GM18907 (cell line): ENCODE measurements at regions not wholly inside any gene's neighbourhood (a gene's known extent, or its start where the extent isn't known, plus 50 kb on each side); places are given as distances from the start of the nearest gene placed in this dataset.

Experiments
- ATAC-seq: cut with Tn5 transposase; IDR thresholded peaks from one replicate; pipeline ENCODE4 v1.9.1; 2021; ENCODE audit warnings: mild to moderate bottlenecking, moderate library complexity; ENCODE audit not compliant: unreplicated experiment

- ATAC-seq, result no peak
Measured at GRCh38 chr13:76461999-76462398, 424.2 kb downstream of the KCTD12 start.

- no peak for ATAC-seq
Measured at GRCh38 chr13:76461484-76461883, 424.7 kb downstream of the KCTD12 start.

- ATAC-seq, result no peak
Measured at GRCh38 chr13:76459863-76460262, 426.3 kb downstream of the KCTD12 start.

- no peak for ATAC-seq
Measured at GRCh38 chr13:76455960-76456359, 430.2 kb downstream of the KCTD12 start.

- ATAC-seq, result no peak
Measured at GRCh38 chr13:76454991-76455390, 431.2 kb downstream of the KCTD12 start.

GRCh38 chr13:76449716-76450115 is 436.5 kb downstream of the KCTD12 start:
- ATAC-seq, result no peak

GRCh38 chr13:76446191-76446590 is 440.0 kb downstream of the KCTD12 start:
- ATAC-seq, result no peak

- ATAC-seq, result peak; percentile 94
Measured at GRCh38 chr13:76440568-76440967, 445.6 kb downstream of the KCTD12 start.

- ATAC-seq, result no peak
Measured at GRCh38 chr13:76439546-76439945, 446.7 kb downstream of the KCTD12 start.

- ATAC-seq, result no peak
Measured at GRCh38 chr13:76438050-76438449, 448.2 kb downstream of the KCTD12 start.

- no peak for ATAC-seq
Measured at GRCh38 chr13:76425935-76426334, 460.3 kb downstream of the KCTD12 start.

GRCh38 chr13:76421011-76421410 is 465.2 kb downstream of the KCTD12 start:
- no peak for ATAC-seq

- no peak for ATAC-seq
Measured at GRCh38 chr13:76418404-76418803, 467.8 kb downstream of the KCTD12 start.

GRCh38 chr13:76414320-76414719 is 471.9 kb downstream of the KCTD12 start:
- no peak for ATAC-seq

GRCh38 chr13:76406243-76406642 is 480.0 kb downstream of the KCTD12 start:
- no peak for ATAC-seq

GRCh38 chr13:76398425-76398824 is 487.8 kb downstream of the KCTD12 start:
- no peak for ATAC-seq

GRCh38 chr13:76397413-76397812 is 488.8 kb downstream of the KCTD12 start:
- ATAC-seq, result no peak

GRCh38 chr13:76389321-76389720 is 496.9 kb downstream of the KCTD12 start:
- no peak for ATAC-seq

- ATAC-seq, result no peak
Measured at GRCh38 chr13:76387566-76387965, 498.6 kb downstream of the KCTD12 start.

GRCh38 chr13:76386321-76386720 is 499.9 kb downstream of the KCTD12 start:
- no peak for ATAC-seq

- no peak for ATAC-seq
Measured at GRCh38 chr13:76385586-76385985, 500.6 kb downstream of the KCTD12 start.

GRCh38 chr13:76383676-76384461 is 502.3 kb downstream of the KCTD12 start:
- ATAC-seq, result no peak
